ENCODE measurements at regions not wholly inside any gene's neighbourhood (a gene's known extent, or its start where the extent isn't known, plus 50 kb on each side); places are given as distances from the start of the nearest gene placed in this dataset.

DNA sequence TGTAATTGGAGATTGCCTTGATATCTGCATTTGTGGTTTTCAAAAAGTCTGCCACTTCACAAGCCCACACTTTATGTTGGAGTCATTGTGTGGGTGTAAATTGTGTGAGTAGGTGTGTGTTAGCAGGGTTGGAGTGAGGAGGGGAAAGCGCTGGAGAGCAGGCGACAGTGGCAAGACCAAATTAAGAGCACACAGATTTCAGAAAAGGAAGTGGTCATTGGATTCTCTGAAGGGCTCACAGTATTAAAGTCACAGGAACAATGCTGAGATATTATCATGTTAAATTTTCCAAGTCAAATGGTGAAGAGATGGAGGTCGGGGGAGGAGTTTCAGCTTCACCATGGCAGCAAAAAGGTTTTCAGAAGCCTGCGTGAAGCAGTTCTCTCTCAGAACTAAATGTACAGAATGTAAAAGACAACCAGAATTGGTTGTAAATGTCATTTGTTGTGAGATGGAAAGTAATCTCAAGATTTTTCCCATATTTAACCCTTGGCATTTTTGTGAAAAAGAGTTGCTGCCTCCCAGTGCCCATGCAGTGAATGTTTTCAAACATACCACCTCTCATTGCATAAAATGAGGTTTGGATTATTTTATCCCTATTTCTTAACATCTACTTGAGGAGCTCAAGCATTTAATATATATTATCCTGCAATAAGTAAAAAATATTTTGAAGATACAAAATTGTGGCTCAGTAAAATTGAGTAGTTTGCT, 265.9 kb downstream of the ZNF674 start:
- H3K27me3 ChIP-seq: no peaks in the 10 kb centered on the region
- intact Hi-C loops (cut with DNase I): no loop called here
- no peak overlapping the region for H3K9ac ChIP-seq (ENCODE audit: low read depth in 2 of 2, low read length in 2 of 2)
- no peaks in the 10 kb centered on the region for H3K9me3 ChIP-seq
- H3K4me1 ChIP-seq: no peaks in the 10 kb centered on the region
- TF ChIP-seq CTCF (IDR thresholded peaks at IDR 0.05): no peak
- no peak overlapping the region for H3K27ac ChIP-seq
- no peak overlapping the region for H3K4me3 ChIP-seq
- no peak for DNase-seq
- H3K36me3 ChIP-seq: no peaks in the 10 kb centered on the region

DNA sequence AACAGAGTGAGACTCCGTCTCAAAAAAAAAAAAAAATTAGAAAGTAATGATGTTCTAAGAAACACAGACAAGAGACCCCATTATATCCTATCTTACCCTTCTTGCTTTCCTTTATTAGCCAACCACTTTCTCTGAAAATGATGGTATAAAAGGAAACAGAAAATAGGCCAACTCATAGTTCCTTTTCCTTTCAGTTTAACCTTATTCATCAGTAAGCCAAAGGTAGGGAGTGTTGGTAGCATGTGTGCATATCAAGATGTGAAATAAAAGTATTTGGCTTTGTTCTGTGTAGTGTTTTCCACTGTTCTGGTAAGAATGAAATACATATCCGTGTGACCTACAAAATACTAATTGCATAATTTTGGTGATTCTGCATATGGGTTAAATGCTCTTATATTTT, 266.6 kb downstream of the ZNF674 start:
- no peaks in the 10 kb centered on the region for H3K4me1 ChIP-seq
- H3K4me3 ChIP-seq: no peak overlapping the region
- DNase-seq: no peak
- no peaks in the 10 kb centered on the region for H3K27me3 ChIP-seq
- H3K9me3 ChIP-seq: no peaks in the 10 kb centered on the region
- intact Hi-C loops (cut with DNase I): no loop called here
- H3K36me3 ChIP-seq: no peaks in the 10 kb centered on the region
- no peak overlapping the region for H3K9ac ChIP-seq (ENCODE audit: low read depth in 2 of 2, low read length in 2 of 2)
- no peak for TF ChIP-seq CTCF (IDR thresholded peaks at IDR 0.05)
- no peak overlapping the region for H3K27ac ChIP-seq

DNA sequence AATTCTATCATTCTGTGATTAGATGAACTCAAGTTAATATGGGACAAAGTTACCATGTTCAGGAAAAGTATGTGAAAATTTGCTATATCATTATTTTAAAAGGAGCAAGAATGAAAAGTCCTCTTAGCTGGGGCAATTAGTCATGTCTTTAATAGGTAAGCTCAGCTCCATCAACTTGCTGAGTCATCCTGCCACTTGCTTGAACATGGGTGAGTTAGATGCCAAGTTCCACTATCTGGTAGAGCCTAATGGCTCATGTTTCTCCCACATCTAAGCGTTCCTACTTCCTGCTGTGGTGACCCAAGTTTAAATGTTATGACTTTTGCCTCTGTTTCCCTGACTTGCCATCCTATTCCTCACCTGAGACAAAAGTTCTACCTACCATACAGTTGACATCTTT, 276.8 kb downstream of the ZNF674 start:
- Histone ChIP-seq H3K36me3 (no peaks in the 10 kb centered on the region), H3K9me3 (no peaks in the 10 kb centered on the region), H3K9ac (ENCODE audit: low read depth in 2 of 2, low read length in 2 of 2) (no peak overlapping the region), H3K27me3 (no peaks in the 10 kb centered on the region), H3K4me1 (no peaks in the 10 kb centered on the region), H3K27ac (no peak overlapping the region), H3K4me3 (no peak overlapping the region)
- intact Hi-C loops (cut with DNase I): no loop called here
- no peak for TF ChIP-seq CTCF (IDR thresholded peaks at IDR 0.05)
- DNase-seq: no peak

GRCh38 chrX:46263494-46263893, 281.7 kb downstream of the ZNF674 start:
- Histone ChIP-seq H3K4me3 (no peak overlapping the region), H3K27me3 (no peaks in the 10 kb centered on the region), H3K9me3 (no peaks in the 10 kb centered on the region), H3K9ac (ENCODE audit: low read depth in 2 of 2, low read length in 2 of 2) (no peak overlapping the region), H3K36me3 (no peaks in the 10 kb centered on the region), H3K4me1 (no peaks in the 10 kb centered on the region), H3K27ac (no peak overlapping the region)
- DNase-seq: no peak
- intact Hi-C loops (cut with DNase I): no loop called here
- no peak for TF ChIP-seq CTCF (IDR thresholded peaks at IDR 0.05)

DNA sequence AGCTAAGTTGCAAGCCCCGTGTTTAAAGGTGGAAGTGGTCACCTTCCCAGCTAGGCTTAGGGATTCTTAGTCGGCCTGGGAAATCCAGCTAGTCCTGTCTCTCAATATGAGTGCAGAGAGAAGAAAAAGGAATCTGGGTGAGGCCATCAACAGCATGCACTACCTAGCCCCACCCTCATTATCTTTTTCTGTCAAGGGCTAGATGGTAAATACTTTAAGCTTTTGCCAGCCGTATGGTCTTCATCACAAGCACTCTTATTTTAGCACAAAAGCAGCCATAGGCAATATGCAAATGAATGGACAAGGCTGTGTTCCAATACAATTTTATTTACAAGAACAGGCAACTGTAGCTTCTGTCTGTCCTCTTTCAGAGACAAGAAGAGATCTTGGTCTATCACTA, 282.9 kb downstream of the ZNF674 start:
- no peak for DNase-seq
- no peak overlapping the region for H3K4me3 ChIP-seq
- H3K9ac ChIP-seq (ENCODE audit: low read depth in 2 of 2, low read length in 2 of 2): no peak overlapping the region
- no peaks in the 10 kb centered on the region for H3K36me3 ChIP-seq
- H3K9me3 ChIP-seq: no peaks in the 10 kb centered on the region
- intact Hi-C loops (cut with DNase I): no loop called here
- no peak for TF ChIP-seq CTCF (IDR thresholded peaks at IDR 0.05)
- no peak overlapping the region for H3K27ac ChIP-seq
- H3K4me1 ChIP-seq: no peaks in the 10 kb centered on the region
- H3K27me3 ChIP-seq: no peaks in the 10 kb centered on the region

Data from colonic mucosa (tissue), 4 donors.